Nephron (organoid): ENCODE measurements at regions not wholly inside any gene's neighbourhood (a gene's known extent, or its start where the extent isn't known, plus 50 kb on each side); places are given as distances from the start of the nearest gene placed in this dataset.

ENCODE experiments used
- H3K27ac Mint-ChIP-seq, 3 experiments: 2 replicates each; pipeline ENCODE4 v1.8.0; 2020; ENCODE audit warnings: mixed read lengths in 3 of 3, mild to moderate bottlenecking in 2 of 3, moderate library complexity in 1 of 3
- H3K27me3 Mint-ChIP-seq: 2 replicates; pipeline ENCODE4 v1.8.0; 2021; ENCODE audit warnings: low read depth, mild to moderate bottlenecking, moderate library complexity, mixed read lengths
- H3K36me3 Mint-ChIP-seq: 2 replicates; pipeline ENCODE4 v1.8.0; 2020; ENCODE audit warnings: low read depth, mixed read lengths
- H3K4me1 Mint-ChIP-seq: 2 replicates; pipeline ENCODE4 v1.8.0; 2020; ENCODE audit warnings: mixed read lengths
- H3K4me3 Mint-ChIP-seq, 3 experiments: 2 replicates each; pipeline ENCODE4 v1.8.0; 2020; ENCODE audit warnings: mild to moderate bottlenecking in 3 of 3, mixed read lengths in 3 of 3, moderate library complexity in 2 of 3
- H3K9me3 Mint-ChIP-seq: 2 replicates; pipeline ENCODE4 v1.8.0; 2020; ENCODE audit warnings: mixed read lengths
- CTCF ChIP-seq, 3 experiments: fragments of 200-600 bp; sonication (generic); IDR thresholded peaks; one replicate each; pipeline ENCODE4 v1.5.0; 2021; ENCODE audit warnings: antibody characterized with exemption in 3 of 3; ENCODE audit not compliant: unreplicated experiment in 3 of 3

GRCh38 chr15:87461631-87462030, 794.9 kb downstream of the NTRK3 start:
- Mint-ChIP-seq H3K9me3 (peaks cover 6% of the 10 kb centered on the region), H3K27ac (no peak overlapping the region), H3K4me3 (no peak overlapping the region), H3K36me3 (no peaks in the 10 kb centered on the region), H3K4me1 (no peaks in the 10 kb centered on the region), H3K27me3 (no peaks in the 10 kb centered on the region)
- TF ChIP-seq CTCF (IDR thresholded peaks at IDR 0.05; ENCODE audit: unreplicated experiment in 3 of 3): no peak

- H3K36me3 Mint-ChIP-seq: no peaks in the 10 kb centered on the region
- H3K27ac Mint-ChIP-seq: no peak overlapping the region
- no peak for TF ChIP-seq CTCF (IDR thresholded peaks at IDR 0.05; ENCODE audit: unreplicated experiment in 3 of 3)
- H3K9me3 Mint-ChIP-seq: peaks cover 7% of the 10 kb centered on the region
- H3K4me1 Mint-ChIP-seq: no peaks in the 10 kb centered on the region
- peaks cover 6% of the 10 kb centered on the region for H3K27me3 Mint-ChIP-seq
- H3K4me3 Mint-ChIP-seq: no peak overlapping the region
These were observed 801.7 kb downstream of the NTRK3 start for GRCh38 chr15:87454860-87455259.

GRCh38 chr15:87450314-87450713, 806.2 kb downstream of the NTRK3 start:
- Mint-ChIP-seq H3K36me3 (no peaks in the 10 kb centered on the region), H3K4me3 (no peak overlapping the region), H3K27me3 (peaks cover 6% of the 10 kb centered on the region), H3K27ac (no peak overlapping the region), H3K9me3 (peaks cover 7% of the 10 kb centered on the region), H3K4me1 (no peaks in the 10 kb centered on the region)
- TF ChIP-seq CTCF (IDR thresholded peaks at IDR 0.05; ENCODE audit: unreplicated experiment in 3 of 3): no peak

GRCh38 chr15:87439090-87439489, 817.4 kb downstream of the NTRK3 start:
- Mint-ChIP-seq H3K4me1 (no peaks in the 10 kb centered on the region), H3K9me3 (peaks cover 5% of the 10 kb centered on the region), H3K36me3 (no peaks in the 10 kb centered on the region), H3K4me3 (no peak overlapping the region), H3K27ac (no peak overlapping the region), H3K27me3 (no peaks in the 10 kb centered on the region)
- TF ChIP-seq CTCF (IDR thresholded peaks at IDR 0.05; ENCODE audit: unreplicated experiment in 3 of 3): no peak

GRCh38 chr15:87433871-87434270, 822.7 kb downstream of the NTRK3 start:
- H3K9me3 Mint-ChIP-seq: peaks cover 2% of the 10 kb centered on the region
- no peak for TF ChIP-seq CTCF (IDR thresholded peaks at IDR 0.05; ENCODE audit: unreplicated experiment in 3 of 3)
- H3K4me1 Mint-ChIP-seq: no peaks in the 10 kb centered on the region
- H3K27me3 Mint-ChIP-seq: no peaks in the 10 kb centered on the region
- H3K36me3 Mint-ChIP-seq: no peaks in the 10 kb centered on the region
- H3K4me3 Mint-ChIP-seq: no peak overlapping the region
- no peak overlapping the region for H3K27ac Mint-ChIP-seq

- H3K9me3 Mint-ChIP-seq: no peaks in the 10 kb centered on the region
- no peaks in the 10 kb centered on the region for H3K36me3 Mint-ChIP-seq
- TF ChIP-seq CTCF (IDR thresholded peaks at IDR 0.05; ENCODE audit: unreplicated experiment in 3 of 3): no peak
These were observed 826.8 kb downstream of the NTRK3 start for GRCh38 chr15:87429754-87430153.

More at GRCh38 chr15:87429754-87430153, 826.8 kb downstream of the NTRK3 start:
- no peak overlapping the region for H3K4me3 Mint-ChIP-seq
- no peak overlapping the region for H3K27ac Mint-ChIP-seq
- no peaks in the 10 kb centered on the region for H3K4me1 Mint-ChIP-seq
- H3K27me3 Mint-ChIP-seq: no peaks in the 10 kb centered on the region
